ENCODE measurements at regions not wholly inside any gene's neighbourhood (a gene's known extent, or its start where the extent isn't known, plus 50 kb on each side); places are given as distances from the start of the nearest gene placed in this dataset.

GRCh38 chr4:82172186-82172585 lies 201.6 kb downstream of the HNRNPD start:
- Histone ChIP-seq H3K27ac (ENCODE audit: low read length in 2 of 2) (no peak overlapping the region), H3K4me3 (ENCODE audit: control extremely low read depth in 1 of 5, extremely low read depth in 1 of 5, insufficient read depth in 1 of 5, low read depth in 2 of 5, low read length in 4 of 5) (no peak overlapping the region), H4K20me1 (ENCODE audit: control insufficient read depth, insufficient read depth, low read length, poor library complexity, severe bottlenecking) (no peaks in the 10 kb centered on the region), H3K4me2 (replicated peaks; ENCODE audit: low read depth, low read length, poor library complexity, severe bottlenecking) (no peak overlapping the region), H3K9ac (ENCODE audit: low read length) (no peak overlapping the region), H3K4me1 (ENCODE audit: control insufficient read depth in 2 of 2, insufficient read depth in 2 of 2, low read length in 2 of 2) (no peaks in the 10 kb centered on the region), H3K27me3 (replicated peaks in 1 of 4; ENCODE audit: control extremely low read depth in 1 of 4, control insufficient read depth in 3 of 4, insufficient read depth in 4 of 4, low read length in 3 of 4) (no peaks in the 10 kb centered on the region), H3K9me3 (ENCODE audit: control extremely low read depth in 1 of 3, control insufficient read depth in 2 of 3, insufficient read depth in 1 of 3, low read length in 2 of 3) (peaks cover 0 to 8% (median 0%) of the 10 kb centered on the region in 3 donors), H2AFZ (ENCODE audit: insufficient read depth, low read depth, low read length, poor library complexity, severe bottlenecking) (no peak overlapping the region), H3K36me3 (replicated peaks in 1 of 2; ENCODE audit: control extremely low read depth in 1 of 2, control insufficient read depth in 1 of 2, extremely low read depth in 1 of 2, insufficient read depth in 2 of 2, low read length in 1 of 2) (no peaks in the 10 kb centered on the region), H3K79me2 (ENCODE audit: control insufficient read depth, insufficient read depth, low read length) (no peaks in the 10 kb centered on the region)
- H3K4me1 Mint-ChIP-seq = no peaks in the 10 kb centered on the region
- intact Hi-C loops (cut with micrococcal nuclease) = no loop called here
- CTCF ChIA-PET = no interaction called here
- no peak overlapping the region for H3K27ac Mint-ChIP-seq
- peaks cover 33% of the 10 kb centered on the region for H3K27me3 Mint-ChIP-seq
- no peak overlapping the region for H3K4me3 Mint-ChIP-seq
- TF ChIP-seq CTCF (IDR thresholded peaks at IDR 0.05) (no peak), EZH2 (IDR thresholded peaks at IDR 0.05; ENCODE audit: borderline replicate concordance, insufficient read depth, low read depth, low read length, poor library complexity, severe bottlenecking) (no peak)
- no peak for ATAC-seq (ENCODE audit: low read depth)
- peaks cover 2% of the 10 kb centered on the region for H3K9me3 Mint-ChIP-seq (ENCODE audit: insufficient read depth)
- no CpG with 5 or more reads among the region's 1 CpG for WGBS (ENCODE audit: insufficient coverage)
- POLR2A ChIA-PET = no interaction called here
- no peak for DNase-seq

GRCh38 chr4:82171531-82172155 lies 202.1 kb downstream of the HNRNPD start:
- Histone ChIP-seq H3K4me3 (ENCODE audit: control extremely low read depth in 1 of 5, extremely low read depth in 1 of 5, insufficient read depth in 1 of 5, low read depth in 2 of 5, low read length in 4 of 5) (no peak overlapping the region), H3K27me3 (replicated peaks in 1 of 4; ENCODE audit: control extremely low read depth in 1 of 4, control insufficient read depth in 3 of 4, insufficient read depth in 4 of 4, low read length in 3 of 4) (no peaks in the 10 kb centered on the region), H3K4me2 (replicated peaks; ENCODE audit: low read depth, low read length, poor library complexity, severe bottlenecking) (no peak overlapping the region), H3K9me3 (ENCODE audit: control extremely low read depth in 1 of 3, control insufficient read depth in 2 of 3, insufficient read depth in 1 of 3, low read length in 2 of 3) (peaks cover 0 to 8% (median 0%) of the 10 kb centered on the region in 3 donors), H3K4me1 (ENCODE audit: control insufficient read depth in 2 of 2, insufficient read depth in 2 of 2, low read length in 2 of 2) (no peaks in the 10 kb centered on the region), H2AFZ (ENCODE audit: insufficient read depth, low read depth, low read length, poor library complexity, severe bottlenecking) (no peak overlapping the region), H3K9ac (ENCODE audit: low read length) (no peak overlapping the region), H3K27ac (ENCODE audit: low read length in 2 of 2) (no peak overlapping the region), H4K20me1 (ENCODE audit: control insufficient read depth, insufficient read depth, low read length, poor library complexity, severe bottlenecking) (no peaks in the 10 kb centered on the region), H3K36me3 (replicated peaks in 1 of 2; ENCODE audit: control extremely low read depth in 1 of 2, control insufficient read depth in 1 of 2, extremely low read depth in 1 of 2, insufficient read depth in 2 of 2, low read length in 1 of 2) (no peaks in the 10 kb centered on the region), H3K79me2 (ENCODE audit: control insufficient read depth, insufficient read depth, low read length) (no peaks in the 10 kb centered on the region)
- DNase-seq = no peak
- Mint-ChIP-seq H3K27ac (no peak overlapping the region), H3K4me3 (no peak overlapping the region), H3K4me1 (no peaks in the 10 kb centered on the region), H3K27me3 (peaks cover 28% of the 10 kb centered on the region), H3K9me3 (ENCODE audit: insufficient read depth) (peaks cover 2% of the 10 kb centered on the region)
- POLR2A ChIA-PET = no interaction called here
- no peak for ATAC-seq (ENCODE audit: low read depth)
- intact Hi-C loops (cut with micrococcal nuclease) = no loop called here
- CTCF ChIA-PET = no interaction called here
- no peak for TF ChIP-seq EZH2 (IDR thresholded peaks at IDR 0.05; ENCODE audit: borderline replicate concordance, insufficient read depth, low read depth, low read length, poor library complexity, severe bottlenecking)
- TF ChIP-seq CTCF (IDR thresholded peaks at IDR 0.05) = no peak
- WGBS (ENCODE audit: insufficient coverage) = no CpG with 5 or more reads among the region's 1 CpG
